SHP77 (cell line): ENCODE measurements at regions not wholly inside any gene's neighbourhood (a gene's known extent, or its start where the extent isn't known, plus 50 kb on each side); places are given as distances from the start of the nearest gene placed in this dataset.
"Not testable (repeated sequence)": the region's sequence is repeated elsewhere in the genome, so short reads cannot be mapped to it uniquely, and the experiment has no call there.

Experiments used
- DNase-seq, 2 experiments: peaks; one replicate each; lab custom pipeline; 2025; lab: John Stamatoyannopoulos, UW

DNA sequence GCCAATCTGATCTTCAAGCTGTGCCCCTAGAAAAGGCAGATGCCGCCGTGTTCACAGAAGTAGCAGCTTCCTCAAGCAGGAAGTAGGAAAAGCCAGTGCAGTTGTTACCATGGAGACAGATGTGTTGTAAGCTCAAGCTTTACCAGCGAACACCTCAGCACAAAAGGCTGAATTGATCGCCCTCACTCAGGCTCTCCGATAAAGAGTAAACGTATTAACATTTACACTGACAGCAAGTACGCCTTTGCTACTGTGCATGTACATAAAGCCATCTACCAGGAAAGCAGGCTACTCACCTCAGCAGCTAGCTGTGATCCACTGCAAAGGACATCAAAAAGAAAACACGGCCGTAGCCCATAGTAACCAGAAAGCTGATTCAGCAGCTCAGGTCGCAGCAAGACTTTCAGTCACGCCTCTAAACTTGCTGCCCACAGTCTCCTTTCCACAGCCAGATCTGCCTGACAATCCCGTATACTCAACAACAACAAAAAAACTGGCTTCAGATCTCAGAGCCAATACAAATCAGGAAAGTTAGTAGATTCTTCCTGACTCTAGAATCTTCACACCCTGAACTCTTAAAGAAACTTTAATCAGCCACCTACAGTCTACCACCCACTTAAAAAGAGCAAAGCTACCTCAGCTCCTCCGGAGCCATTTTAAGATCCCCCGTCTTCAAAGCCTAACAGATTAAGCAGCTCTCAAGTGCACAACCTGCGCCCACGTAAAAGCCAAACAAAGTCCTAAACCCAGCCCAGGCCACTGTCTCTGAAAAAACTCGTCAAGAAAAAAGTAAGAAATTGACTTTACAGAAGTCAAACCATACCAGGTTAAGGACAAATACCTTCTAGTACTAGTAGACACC, 160.0 kb downstream of the DEFB131A start:
- DNase-seq: not testable (repeated sequence)

DNA sequence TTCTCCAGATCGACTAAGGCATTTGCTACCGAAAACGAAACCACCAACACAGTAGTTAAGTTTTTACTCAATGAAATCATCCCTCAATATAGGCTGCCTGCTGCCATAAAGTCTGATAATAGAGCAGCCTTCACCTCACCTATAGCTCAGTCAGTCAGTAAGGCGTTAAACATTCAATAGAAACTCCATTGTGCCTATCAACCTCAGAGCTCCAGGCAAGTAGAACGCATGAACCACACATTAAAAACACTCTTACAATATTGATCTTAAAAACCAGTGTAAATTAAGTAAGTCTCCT, 160.6 kb downstream of the DEFB131A start:
- not testable (repeated sequence) for DNase-seq

DNA sequence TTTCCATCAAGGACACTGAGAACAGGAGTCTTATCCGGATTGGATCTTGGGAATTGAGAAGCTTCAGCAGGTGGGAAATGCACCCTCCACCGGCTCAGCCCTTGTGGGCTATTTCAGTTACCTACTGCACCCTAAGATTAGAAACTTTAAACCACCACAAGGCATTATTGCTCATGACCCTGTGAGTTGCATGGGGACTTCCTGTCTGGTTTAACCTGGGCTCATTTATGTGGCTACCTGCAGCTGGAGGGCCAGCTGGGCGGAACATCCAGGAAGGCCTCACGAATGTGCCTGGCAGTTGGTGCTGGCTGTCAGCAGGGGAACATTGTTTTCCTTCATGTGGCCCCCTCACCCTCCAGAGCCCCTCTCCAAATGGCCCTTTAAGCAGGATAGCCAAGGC, 164.1 kb downstream of the DEFB131A start:
- DNase-seq: no peak

DNA sequence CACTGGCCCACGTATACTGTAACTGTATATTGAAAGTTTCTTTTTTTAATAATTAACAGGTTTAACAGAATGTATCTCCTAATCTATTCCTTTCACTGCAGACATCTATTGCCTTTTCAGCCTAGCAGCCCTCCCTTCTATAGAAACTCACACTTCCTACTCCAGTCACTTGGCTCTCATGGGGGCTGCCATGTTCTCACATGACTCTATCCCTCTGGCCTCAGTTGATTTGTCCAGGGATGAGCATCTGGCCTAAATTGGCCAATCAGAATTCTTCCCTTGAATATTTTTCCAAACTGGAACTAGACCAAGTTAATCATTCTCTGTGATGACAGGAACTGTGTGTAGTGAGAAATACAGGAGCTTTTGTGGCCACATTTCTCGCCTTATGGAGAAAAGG, 166.1 kb downstream of the DEFB131A start:
- not testable (repeated sequence) for DNase-seq

DNA sequence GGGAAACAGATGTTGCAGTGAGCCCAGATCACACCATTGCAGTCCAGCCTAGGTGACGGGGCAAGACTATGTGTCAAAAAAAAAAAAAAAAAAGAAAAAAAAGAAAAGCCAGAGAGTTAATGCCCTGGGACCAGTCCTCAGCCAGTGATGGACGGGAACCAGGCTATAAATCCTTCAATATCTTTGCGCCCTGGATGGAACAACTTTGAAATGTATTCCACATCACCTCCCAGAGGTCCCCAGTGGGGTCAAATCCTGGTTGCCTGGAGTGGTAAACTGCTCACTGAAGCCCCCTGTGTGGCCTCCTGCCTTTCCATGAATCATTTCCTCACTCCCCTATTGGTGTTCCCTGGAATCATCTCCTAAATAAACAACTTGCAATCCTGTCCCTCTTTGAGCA, 166.9 kb downstream of the DEFB131A start:
- no peak for DNase-seq

DNA sequence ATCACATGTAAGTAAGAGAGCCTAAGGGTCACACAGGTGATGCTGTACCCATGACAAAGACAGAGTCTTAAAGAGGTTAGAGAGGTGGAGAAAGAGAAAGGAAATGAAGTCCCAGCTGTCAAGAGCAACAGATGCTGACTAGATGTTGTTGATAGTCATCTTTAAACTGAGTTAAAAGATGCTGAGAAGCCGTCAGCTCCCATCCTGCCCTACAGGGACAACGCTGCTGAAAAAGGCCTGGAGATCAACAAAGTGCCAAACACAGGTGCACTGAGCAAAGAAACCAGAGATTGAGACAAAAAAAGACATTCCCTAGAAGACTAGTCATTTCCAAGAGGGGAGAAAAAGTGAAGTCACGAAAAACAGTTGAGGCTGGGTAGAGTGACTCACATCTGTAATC, 145.0 kb upstream of the DRD5 start:
- not testable (repeated sequence) for DNase-seq

DNA sequence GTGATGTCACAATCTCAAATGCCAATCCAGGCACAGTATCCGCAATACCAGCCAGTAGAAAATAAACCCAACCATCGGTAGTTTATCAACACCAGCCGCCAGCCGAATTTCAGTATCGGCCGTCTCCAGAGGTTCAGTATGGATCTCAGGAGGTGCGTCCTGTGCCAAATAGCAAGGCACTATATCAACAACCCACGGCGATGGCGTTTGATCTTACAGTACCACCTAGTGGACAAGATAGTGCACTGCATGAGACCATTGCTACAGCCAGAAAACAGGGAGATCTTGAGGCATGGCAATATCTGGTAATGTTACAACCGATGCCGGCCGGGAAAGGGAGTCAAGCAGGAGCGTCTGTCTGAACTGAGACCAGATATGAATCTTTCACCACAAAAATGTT, 121.8 kb upstream of the DRD5 start:
- not testable (repeated sequence) for DNase-seq

DNA sequence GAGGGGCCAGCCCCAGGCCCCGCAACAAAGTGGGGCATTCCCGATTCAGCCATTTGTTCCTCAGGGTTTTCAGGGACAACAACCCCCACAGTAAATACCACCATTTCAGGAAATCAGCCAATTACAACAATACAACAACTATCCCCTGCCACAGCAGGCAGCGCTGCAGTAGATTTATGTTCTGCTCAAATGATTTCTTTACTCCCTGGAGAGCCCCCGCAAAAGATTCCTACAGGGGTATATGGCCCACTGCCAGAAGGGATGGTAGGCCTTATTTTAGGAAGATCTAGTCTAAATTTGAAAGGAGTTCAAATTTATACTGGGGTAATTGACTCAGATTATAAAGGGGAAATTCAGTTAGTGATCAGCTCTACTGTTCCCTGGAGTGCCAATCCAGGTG, 120.5 kb upstream of the DRD5 start:
- DNase-seq: not testable (repeated sequence)

DNA sequence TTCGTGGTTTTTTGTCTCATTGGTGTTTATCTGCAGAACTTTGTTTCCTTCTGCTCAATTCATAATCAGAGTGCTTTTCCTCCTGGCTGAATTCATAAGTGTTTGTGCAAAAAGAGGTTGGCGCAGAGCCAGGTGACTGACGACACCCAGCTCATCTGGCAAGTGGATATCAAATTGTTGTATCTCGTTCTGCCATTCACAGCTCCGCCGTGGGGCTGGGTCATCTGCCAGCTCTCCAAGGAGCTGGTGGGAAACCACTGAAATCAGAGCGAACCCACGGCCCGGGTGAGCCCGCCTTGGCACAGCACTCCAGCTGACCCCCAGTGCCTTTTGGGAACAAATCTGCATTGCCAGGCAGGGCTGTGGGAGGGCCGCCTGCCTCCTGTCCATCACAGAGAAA, 110.7 kb upstream of the DRD5 start:
- DNase-seq: peak in 1 of 2 experiments; percentile 16

DNA sequence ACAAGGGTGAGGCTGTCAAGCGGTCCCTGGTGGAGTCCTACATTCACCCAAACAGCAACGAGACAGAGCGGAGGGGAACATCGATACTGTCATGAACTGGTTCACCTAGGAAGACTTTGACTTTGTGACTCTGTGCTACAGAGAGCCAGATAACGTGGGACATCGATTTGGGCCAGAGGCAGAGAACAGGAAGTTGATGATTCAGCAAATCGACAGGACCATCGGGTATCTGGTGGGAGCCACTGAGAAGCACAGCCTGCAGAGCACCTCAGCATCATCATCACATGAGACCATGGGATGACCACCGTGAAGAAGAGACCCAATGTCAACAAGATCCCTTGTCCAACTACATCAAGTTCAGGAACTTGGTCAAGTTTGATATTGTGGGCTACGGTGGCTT, 104.1 kb upstream of the DRD5 start:
- not testable (repeated sequence) for DNase-seq

DNA sequence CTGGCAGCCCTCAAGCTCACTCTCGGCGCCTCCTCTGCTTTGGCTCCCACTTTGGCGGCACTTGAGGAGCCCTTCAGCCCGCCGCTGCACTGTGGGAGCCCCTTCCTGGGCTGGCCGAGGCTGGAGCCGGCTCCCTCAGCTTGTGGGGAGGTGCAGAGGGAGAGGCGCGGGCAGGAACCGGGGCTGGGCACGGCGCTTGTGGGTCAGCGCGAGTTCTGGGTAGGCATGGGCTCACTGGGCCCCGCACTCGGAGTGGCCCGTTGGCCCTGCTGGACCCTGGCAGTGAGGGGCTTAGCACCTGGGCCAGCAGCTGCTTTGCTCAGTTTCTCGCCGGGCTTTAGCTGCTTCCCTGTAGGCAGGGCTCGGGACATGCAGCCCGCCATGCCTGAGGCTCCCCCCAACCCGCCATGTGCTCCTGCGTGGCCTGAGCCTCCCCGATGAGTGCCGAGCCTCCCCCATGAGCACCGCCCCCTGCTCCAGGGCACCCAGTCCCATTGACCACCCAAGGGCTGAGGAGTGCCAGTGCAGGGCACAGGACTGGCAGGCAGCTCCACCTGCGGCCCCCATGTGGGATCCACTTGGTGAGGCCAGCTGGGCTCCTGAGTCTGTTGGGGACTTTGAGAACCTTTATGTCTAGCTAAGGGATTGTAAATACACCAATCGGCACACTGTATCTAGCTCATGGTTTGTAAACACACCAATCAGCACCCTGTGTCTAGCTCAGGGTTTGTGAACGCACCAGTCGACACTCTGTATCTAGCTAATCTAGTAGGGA, 101.5 kb upstream of the DRD5 start:
- DNase-seq: no peak

DNA sequence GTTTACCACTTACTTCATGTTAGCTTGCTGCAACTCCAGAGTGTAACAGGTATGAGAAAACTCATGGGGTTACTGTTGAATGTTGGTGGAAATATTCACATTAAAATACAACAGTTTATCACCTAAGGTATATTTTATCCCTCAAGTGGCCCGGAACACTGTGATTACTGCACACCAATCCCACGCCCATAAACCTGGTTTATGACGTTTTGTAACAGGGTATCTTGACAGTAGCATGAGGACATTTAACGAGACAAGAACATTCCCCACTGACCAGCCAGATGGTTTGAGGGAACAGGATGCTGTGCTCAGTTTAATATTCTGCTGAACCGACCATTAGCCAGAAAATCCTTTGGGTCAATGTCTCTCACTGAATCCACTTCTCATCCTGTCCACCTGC, 98.3 kb upstream of the DRD5 start:
- not testable (repeated sequence) for DNase-seq

DNA sequence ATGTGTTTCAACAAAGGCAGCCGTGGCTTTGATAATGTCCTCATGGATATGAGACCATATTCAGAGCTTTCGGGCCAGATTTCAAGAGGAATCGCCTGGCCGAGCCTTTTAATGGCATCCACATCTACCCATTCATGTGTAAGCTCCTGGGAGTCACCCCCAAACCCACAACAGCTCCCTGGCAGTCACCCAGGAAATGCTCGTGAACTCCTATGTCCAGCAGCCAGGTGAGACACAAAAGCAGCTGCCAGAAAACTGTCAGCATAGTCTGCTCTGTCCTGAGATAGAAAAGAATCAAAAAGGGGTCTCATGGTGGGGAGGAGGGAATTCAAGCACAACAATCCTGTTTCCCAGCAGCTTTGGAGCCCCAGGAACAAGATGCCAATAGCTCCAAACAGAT, 96.4 kb upstream of the DRD5 start:
- not testable (repeated sequence) for DNase-seq

DNA sequence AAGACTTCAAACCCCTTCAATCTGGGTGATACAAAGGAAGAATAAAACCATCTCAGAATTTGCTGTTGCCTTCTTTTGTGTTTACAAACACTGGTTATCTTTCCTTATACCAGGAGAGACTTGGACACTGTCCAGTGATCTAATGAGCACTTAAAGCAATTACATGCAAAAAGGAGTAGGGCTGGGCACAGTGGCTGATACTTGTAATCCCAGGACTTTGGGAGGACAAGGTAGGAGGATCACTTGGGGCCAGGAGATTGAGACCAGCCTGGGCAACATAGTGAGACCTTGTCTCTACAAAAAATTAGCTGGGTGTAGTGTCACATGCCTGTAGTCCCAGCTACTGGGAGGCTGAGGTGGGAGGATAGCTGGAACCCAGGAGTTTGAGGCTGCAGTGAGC, 95.7 kb upstream of the DRD5 start:
- DNase-seq: no peak

DNA sequence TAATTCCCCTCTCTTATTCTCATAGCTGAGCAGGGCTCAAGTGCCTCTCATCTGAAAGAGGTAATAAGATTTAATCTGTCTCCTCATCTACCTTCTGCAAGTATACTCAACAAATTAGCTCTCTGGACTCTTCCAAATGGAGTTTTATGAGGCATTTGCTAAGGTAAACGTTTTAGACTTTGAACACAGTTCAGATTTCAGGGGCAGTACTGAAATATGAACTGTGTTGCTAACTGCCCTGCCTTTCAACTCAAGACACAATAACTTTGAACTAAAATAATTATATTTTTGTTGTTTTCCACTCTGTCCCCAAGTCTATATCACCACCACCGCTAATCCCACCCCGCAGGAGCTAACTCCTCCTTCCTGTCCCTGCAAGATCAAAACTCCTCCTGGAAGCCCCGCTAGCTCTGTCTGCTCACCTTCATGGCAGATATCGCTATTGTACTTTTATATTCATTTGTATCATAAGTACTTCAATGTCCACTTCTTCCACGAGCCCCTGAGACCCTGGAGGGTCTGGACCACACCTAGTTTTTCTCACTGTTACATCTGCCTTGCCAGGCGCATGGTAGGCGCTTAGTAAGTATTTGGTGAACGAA, 90.7 kb upstream of the DRD5 start:
- DNase-seq: not testable (repeated sequence)

DNA sequence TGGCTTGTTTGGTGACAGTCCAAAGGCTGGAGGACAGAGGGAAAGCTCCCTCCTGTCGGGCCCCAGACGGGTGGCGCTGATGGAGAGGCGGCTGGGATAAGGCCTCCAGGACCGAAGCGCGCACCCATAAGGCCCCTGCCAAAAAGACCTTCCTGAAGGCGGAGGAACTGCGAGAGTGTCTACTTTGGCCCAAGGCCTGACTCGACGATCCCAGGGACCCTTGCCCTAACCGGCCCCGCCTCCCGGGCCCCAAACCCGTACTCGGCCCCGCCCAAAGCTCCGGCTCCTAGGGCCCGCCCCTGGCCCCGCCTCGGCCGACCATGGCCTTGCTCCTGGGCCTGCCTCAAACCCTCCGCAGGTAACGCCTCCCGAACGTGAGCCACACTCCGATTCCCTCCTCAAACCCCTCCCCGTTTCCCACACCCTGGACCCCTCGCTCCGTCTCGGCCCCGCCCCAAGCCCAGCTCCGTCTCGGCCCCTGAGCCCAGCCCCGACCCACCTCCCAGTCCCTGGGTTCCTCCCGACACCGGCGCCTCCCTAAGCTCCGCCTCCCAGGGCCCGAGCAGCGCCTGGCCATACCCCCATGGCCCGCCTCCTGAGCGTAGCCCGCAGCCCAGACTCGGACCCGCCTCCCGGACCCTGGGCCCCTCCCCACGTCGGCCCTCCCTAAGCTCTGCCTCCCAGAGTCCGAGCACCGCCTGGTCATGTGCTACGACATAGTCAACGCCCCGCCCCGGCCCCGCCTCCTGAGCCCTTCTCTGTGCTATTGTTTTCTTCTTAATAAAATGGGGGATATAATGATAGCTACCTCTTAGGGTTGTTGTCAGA, 90.0 kb upstream of the DRD5 start:
- DNase-seq: peak; percentile 56 to 65

DNA sequence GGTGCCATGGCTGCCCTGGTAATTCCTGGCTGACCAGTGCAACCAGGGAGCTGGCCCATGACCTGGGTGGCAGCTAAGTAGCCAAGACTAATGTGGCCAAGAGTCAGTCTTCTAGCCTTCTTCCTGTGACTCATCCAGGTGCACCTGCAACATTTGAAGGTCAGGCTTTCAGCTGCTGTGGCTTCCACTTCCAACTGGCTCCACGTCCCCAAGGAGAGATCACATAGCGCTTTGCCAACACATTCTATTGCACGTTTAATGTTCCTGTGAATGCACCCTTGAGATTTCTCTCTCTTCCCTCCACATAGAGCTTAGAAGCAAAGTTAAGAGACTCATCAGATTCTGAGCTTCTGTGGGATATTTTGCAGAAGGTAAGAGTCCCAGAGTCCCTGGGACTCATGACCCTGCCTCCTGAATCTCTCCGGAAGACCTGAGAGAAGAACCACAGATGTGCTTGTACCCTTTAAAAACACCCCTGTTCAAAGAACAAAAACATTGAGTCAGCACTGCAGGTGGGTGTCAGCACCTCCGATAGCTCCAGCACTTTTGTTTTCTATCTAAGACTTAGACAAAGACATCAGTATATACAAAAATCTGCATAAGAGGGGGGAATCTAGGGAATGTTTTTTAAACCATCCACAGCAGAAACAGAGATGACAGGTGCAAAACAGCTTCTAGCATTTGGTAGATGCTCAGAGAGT, 88.5 kb upstream of the DRD5 start:
- peak in 1 of 2 experiments; percentile 9 for DNase-seq

DNA sequence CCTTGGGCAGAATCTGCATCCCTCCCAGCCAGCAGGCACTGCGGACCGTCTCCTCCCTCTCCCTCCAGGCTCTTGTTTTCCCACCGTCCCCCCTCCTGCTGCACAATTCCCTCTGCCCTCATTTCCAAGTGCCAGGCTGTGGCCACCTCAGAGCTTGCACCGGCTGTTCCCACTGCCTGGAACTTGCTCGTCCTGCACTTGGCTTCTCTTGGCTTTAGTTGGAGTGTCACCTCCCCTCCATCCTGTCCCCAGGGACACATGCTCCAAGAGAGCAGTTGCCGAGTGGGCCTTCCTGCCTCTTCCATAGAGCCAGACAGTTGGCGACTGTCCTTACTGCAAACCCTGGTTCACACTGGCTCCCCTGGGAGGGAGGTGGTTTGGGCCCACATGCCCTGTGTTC, 87.0 kb upstream of the DRD5 start:
- DNase-seq: not testable (repeated sequence)

DNA sequence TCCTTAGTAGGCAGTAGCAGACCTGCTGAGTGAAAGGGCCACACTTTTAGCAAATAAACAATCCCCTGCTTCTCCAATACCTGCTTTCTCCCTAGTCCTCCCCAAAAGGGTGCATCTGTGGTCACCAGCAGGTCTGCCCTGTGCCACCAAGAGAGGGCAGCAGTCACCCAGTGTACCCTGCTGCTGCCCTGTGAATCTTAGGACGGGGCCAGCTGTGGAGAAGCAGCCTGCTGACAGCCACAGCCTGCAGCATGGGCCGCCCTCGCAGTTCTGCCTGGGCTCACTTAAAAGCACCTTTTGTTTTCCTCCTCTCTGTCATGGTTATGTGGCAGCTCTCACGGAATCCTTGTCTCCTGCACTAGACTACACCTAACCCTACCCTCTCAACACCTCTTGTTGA, 85.4 kb upstream of the DRD5 start:
- DNase-seq: peak in 1 of 2 experiments; percentile 33

DNA sequence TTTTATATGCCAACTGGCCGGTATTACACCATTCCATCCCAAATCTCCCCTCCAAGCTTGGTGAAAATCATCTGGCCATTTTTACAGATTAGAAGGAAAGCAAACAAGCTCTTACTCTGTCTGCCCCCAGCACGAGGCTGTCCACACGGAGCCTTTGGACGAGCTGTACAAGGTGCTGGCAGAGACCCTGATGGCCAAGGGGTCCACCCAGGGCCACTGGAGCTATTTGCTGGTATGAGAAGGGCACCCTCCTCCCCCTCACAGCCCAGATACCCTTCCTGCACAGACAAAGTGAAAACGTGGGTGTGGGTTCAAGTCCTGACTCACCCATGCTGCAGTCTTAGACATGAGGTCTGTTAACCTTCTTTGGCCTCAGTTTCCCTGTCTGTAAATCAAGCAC, 84.9 kb upstream of the DRD5 start:
- DNase-seq: not testable (repeated sequence)

DNA sequence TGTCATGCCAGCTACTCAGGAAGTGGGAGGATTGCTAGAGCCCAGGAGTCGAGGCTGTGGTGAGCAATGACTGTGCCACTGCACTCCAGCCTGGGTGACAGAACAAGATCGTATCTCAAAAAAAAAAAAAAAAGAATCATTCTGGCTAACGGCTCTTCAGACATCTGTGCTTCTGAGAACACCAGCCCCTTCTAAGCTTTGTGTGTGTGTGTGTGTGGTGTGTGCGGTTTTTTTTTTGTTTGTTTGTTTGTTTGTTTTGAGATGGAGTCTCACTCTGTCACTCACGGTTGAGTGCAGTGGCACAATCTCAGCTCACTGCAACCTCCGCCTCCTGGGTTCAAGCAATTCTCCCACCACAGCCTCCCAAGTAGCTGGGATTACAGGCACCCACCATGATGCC, 79.4 kb upstream of the DRD5 start:
- not testable (repeated sequence) for DNase-seq
